Colonic mucosa (tissue), 4 donors: ENCODE measurements at regions not wholly inside any gene's neighbourhood (a gene's known extent, or its start where the extent isn't known, plus 50 kb on each side); places are given as distances from the start of the nearest gene placed in this dataset.

Experiments used
- DNase-seq: peaks from one replicate; pipeline ENCODE4 v3.0.0-alpha.2; 2020
- H3K27ac ChIP-seq: fragments of 200-600 bp; one replicate; pipeline ENCODE4 v1.8.0; 2021
- H3K27me3 ChIP-seq: fragments of 200-600 bp; one replicate; pipeline ENCODE4 v1.8.0; 2021
- H3K36me3 ChIP-seq: fragments of 200-600 bp; one replicate; pipeline ENCODE4 v1.8.0; 2021
- H3K4me1 ChIP-seq: fragments of 200-600 bp; one replicate; pipeline ENCODE4 v1.8.0; 2021; ENCODE audit warnings: mild to moderate bottlenecking
- H3K4me3 ChIP-seq: fragments of 200-600 bp; one replicate; pipeline ENCODE4 v1.8.0; 2021
- H3K9ac ChIP-seq, 2 donors: one replicate each; pipeline ENCODE4 v1.7.0; 2013; ENCODE audit warnings: control low read depth in 2 of 2, low read depth in 2 of 2, low read length in 2 of 2
- H3K9me3 ChIP-seq: fragments of 200-600 bp; one replicate; pipeline ENCODE4 v1.8.0; 2021
- intact Hi-C: fragments of 100-400 bp; cut with DNase I; formaldehyde crosslinking; loops from one replicate; pipeline ENCODE4 v1.14.1; 2022
- TF ChIP-seq, protein P1 (sequence below): fragments of 200-600 bp; IDR thresholded peaks from one replicate; pipeline ENCODE4 v1.8.0; 2022; ENCODE audit warnings: antibody characterized with exemption, mild to moderate bottlenecking
- donor health status: healthy.
- donor health status: DM: no; HTN: no; CAD: no.
- donor health status: DM: no; HTN: no; CAD: no.

DNA sequence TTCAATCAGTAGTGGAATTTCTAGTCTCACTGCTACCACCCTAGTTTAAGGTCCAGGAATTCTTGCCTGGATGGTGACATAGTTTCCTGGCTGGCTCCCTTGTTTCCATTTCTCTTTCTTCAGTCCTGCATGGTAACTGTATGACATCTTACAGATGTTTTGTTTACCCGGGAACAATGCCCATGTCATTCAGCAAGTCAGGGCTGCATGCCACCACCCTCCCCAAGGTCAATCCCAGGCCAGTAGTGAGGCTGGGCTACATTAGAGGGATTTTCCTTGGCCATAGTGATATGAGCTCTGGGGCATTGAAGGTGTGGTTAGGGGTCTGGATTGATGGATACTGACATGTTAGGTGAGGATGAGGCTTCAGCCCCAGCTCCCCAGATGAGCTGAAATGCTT lies 114.9 kb upstream of the E2F8 start:
- Histone ChIP-seq H3K4me3 (no peak overlapping the region), H3K9ac (no peak overlapping the region)

DNA sequence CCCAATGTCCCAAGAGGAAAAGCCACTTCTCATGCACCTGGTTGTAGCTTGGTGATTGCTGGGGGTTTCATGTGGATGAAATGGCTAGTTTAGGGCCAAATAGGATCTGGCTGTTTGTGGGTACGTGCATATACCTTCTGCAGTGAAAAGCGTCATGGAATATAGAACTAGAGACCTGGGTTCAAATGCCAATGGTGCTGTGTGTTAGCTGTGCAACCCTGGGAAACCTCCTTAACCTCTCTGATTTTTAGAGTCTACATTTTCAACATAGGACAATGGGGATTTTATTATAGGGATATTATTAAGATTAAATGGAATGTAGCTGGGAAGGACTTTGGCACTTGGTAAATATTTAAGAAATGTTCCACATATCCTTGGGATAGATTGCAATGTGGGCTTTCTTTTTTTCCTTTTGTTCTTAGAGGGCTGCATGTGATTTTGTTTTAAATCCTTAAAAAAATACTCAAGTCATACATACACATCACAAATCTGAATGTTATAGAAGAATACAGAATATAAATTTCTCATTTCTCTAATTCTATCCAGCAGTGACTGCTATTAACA lies 112.6 kb upstream of the E2F8 start:
- DNase-seq, result no peak
- H3K27me3 ChIP-seq, result no peaks in the 10 kb centered on the region
- no peaks in the 10 kb centered on the region for H3K36me3 ChIP-seq
- intact Hi-C loops, result no loop called here
- H3K4me1 ChIP-seq, result no peaks in the 10 kb centered on the region
- no peak overlapping the region for H3K27ac ChIP-seq
- H3K9ac ChIP-seq, result no peak overlapping the region
- H3K9me3 ChIP-seq, result no peaks in the 10 kb centered on the region
- H3K4me3 ChIP-seq, result no peak overlapping the region
- TF ChIP-seq, protein P1, sequence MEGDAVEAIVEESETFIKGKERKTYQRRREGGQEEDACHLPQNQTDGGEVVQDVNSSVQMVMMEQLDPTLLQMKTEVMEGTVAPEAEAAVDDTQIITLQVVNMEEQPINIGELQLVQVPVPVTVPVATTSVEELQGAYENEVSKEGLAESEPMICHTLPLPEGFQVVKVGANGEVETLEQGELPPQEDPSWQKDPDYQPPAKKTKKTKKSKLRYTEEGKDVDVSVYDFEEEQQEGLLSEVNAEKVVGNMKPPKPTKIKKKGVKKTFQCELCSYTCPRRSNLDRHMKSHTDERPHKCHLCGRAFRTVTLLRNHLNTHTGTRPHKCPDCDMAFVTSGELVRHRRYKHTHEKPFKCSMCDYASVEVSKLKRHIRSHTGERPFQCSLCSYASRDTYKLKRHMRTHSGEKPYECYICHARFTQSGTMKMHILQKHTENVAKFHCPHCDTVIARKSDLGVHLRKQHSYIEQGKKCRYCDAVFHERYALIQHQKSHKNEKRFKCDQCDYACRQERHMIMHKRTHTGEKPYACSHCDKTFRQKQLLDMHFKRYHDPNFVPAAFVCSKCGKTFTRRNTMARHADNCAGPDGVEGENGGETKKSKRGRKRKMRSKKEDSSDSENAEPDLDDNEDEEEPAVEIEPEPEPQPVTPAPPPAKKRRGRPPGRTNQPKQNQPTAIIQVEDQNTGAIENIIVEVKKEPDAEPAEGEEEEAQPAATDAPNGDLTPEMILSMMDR, result no peak

More for the DNA sequence above, 114.9 kb upstream of the E2F8 start:
- TF ChIP-seq, protein P1, result no peak
- H3K9me3 ChIP-seq, result no peaks in the 10 kb centered on the region
- DNase-seq, result no peak
- H3K36me3 ChIP-seq, result no peaks in the 10 kb centered on the region
- H3K4me1 ChIP-seq, result no peaks in the 10 kb centered on the region
- H3K27ac ChIP-seq, result no peak overlapping the region
- intact Hi-C loops, result no loop called here
- H3K27me3 ChIP-seq, result no peaks in the 10 kb centered on the region

- Histone ChIP-seq H3K4me3 (no peak overlapping the region), H3K27me3 (peaks cover 3% of the 10 kb centered on the region), H3K9ac (no peak overlapping the region), H3K36me3 (no peaks in the 10 kb centered on the region), H3K9me3 (no peaks in the 10 kb centered on the region), H3K27ac (no peak overlapping the region), H3K4me1 (no peaks in the 10 kb centered on the region)
- TF ChIP-seq, protein P1, result no peak
- DNase-seq, result no peak
- intact Hi-C loops, result no loop called here
These were observed 112.0 kb upstream of the E2F8 start for GRCh38 chr11:19352771-19353160.

- Histone ChIP-seq H3K9ac (no peak overlapping the region), H3K27me3 (peaks cover 7% of the 10 kb centered on the region), H3K4me1 (no peaks in the 10 kb centered on the region), H3K4me3 (no peak overlapping the region), H3K27ac (no peak overlapping the region), H3K36me3 (no peaks in the 10 kb centered on the region), H3K9me3 (no peaks in the 10 kb centered on the region)
- intact Hi-C loops, result no loop called here
- no peak for DNase-seq
- TF ChIP-seq, protein P1, result no peak
These were observed 111.5 kb upstream of the E2F8 start for GRCh38 chr11:19352072-19352770.

GRCh38 chr11:19351426-19351825 lies 110.7 kb upstream of the E2F8 start:
- H3K9ac ChIP-seq, result no peak overlapping the region
- no peak for DNase-seq
- TF ChIP-seq, protein P1, result no peak
- no peaks in the 10 kb centered on the region for H3K9me3 ChIP-seq
- H3K4me3 ChIP-seq, result no peak overlapping the region
- no peaks in the 10 kb centered on the region for H3K36me3 ChIP-seq
- H3K27me3 ChIP-seq, result peaks cover 15% of the 10 kb centered on the region
- H3K27ac ChIP-seq, result no peak overlapping the region
- intact Hi-C loops, result no loop called here
- no peaks in the 10 kb centered on the region for H3K4me1 ChIP-seq
